ENCODE measurements at regions not wholly inside any gene's neighbourhood (a gene's known extent, or its start where the extent isn't known, plus 50 kb on each side); places are given as distances from the start of the nearest gene placed in this dataset.

DNA sequence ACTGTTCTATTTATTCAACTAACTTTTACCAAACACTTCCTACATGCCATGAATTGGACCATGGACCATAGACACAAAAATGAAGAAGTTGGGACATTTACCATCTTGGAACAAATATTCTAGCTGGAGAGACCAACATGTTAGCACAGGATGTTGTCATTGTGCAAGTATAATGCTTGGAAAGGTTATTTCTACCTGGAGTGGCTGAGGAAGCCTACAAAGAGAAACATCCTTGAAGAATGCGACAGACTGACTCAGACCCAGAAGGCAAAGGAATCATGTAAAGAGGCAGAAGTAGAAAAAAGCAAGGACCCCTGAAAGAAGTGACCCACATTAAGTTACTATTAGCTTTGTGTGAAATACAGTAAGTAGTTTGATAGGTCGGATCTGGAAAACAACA lies 180.9 kb downstream of the SOD2 start:
- Histone ChIP-seq H3K4me1 (ENCODE audit: insufficient read depth, low read length, poor library complexity, severe bottlenecking) (no peaks in the 10 kb centered on the region), H3K4me2 (ENCODE audit: low read length) (no peak overlapping the region), H3K9me2 (ENCODE audit: insufficient read depth, low read length) (no peaks in the 10 kb centered on the region), H3K36me3 (ENCODE audit: insufficient read depth, low read length) (no peaks in the 10 kb centered on the region), H3K27ac (ENCODE audit: low read depth, low read length, poor library complexity, severe bottlenecking) (no peak overlapping the region), H3K4me3 (ENCODE audit: low read depth, low read length, poor library complexity, severe bottlenecking) (no peak overlapping the region), H4K20me1 (ENCODE audit: insufficient read depth, low read length) (no peaks in the 10 kb centered on the region), H3K79me2 (ENCODE audit: insufficient read depth, low read depth, low read length) (no peaks in the 10 kb centered on the region), H2AFZ (ENCODE audit: low read length) (no peak overlapping the region), H3K9me3 (ENCODE audit: low read length) (no peaks in the 10 kb centered on the region)
- TF ChIP-seq, protein P1, sequence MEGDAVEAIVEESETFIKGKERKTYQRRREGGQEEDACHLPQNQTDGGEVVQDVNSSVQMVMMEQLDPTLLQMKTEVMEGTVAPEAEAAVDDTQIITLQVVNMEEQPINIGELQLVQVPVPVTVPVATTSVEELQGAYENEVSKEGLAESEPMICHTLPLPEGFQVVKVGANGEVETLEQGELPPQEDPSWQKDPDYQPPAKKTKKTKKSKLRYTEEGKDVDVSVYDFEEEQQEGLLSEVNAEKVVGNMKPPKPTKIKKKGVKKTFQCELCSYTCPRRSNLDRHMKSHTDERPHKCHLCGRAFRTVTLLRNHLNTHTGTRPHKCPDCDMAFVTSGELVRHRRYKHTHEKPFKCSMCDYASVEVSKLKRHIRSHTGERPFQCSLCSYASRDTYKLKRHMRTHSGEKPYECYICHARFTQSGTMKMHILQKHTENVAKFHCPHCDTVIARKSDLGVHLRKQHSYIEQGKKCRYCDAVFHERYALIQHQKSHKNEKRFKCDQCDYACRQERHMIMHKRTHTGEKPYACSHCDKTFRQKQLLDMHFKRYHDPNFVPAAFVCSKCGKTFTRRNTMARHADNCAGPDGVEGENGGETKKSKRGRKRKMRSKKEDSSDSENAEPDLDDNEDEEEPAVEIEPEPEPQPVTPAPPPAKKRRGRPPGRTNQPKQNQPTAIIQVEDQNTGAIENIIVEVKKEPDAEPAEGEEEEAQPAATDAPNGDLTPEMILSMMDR (conservative IDR thresholded peaks at IDR 0.05; ENCODE audit: low read length), result no peak
- no peak for TF ChIP-seq EZH2phosphoT487 (IDR thresholded peaks at IDR 0.05; ENCODE audit: borderline replicate concordance, low read depth, low read length)
- DNase-seq (ENCODE audit: low spot score), result no peak
- ChIA-PET CTCF (ENCODE audit: unreplicated experiment) (no interaction called here), POLR2A (interaction anchor here (0.7 kb wide), 2 partner anchors 44 to 1141 kb away, joined by 3 to 4 read pairs; no protein-coding TSS in a partner anchor)
- BruUV-seq (replicated peaks), result no TSS peak
- intact Hi-C loops (cut with micrococcal nuclease; ENCODE audit: unreplicated experiment), result no loop called here

DNA sequence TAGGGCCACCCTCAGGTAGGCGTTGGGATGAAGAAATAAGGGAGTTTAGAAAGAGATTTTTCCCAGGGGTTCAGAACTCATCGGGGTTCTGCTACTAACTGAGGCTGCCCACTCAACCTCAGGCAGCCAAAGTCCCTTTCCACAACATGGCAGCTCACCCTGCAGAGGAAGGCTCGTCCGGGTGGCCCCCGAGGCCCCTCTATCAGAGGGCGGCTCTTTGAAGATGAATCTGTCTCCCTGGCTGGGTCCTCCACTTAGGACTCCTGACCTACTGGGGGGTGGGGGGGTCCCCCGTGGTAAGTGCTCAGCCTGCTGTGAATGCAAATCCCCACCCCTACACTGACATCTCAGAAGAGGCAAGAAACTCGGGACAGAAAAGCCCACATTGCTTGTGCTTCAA lies 182.9 kb downstream of the SOD2 start:
- TF ChIP-seq, protein P1 (conservative IDR thresholded peaks at IDR 0.05; ENCODE audit: low read length), result no peak
- Histone ChIP-seq H3K4me2 (ENCODE audit: low read length) (no peak overlapping the region), H2AFZ (ENCODE audit: low read length) (no peak overlapping the region), H3K36me3 (ENCODE audit: insufficient read depth, low read length) (no peaks in the 10 kb centered on the region), H3K79me2 (ENCODE audit: insufficient read depth, low read depth, low read length) (no peaks in the 10 kb centered on the region), H3K4me1 (ENCODE audit: insufficient read depth, low read length, poor library complexity, severe bottlenecking) (no peaks in the 10 kb centered on the region), H4K20me1 (ENCODE audit: insufficient read depth, low read length) (no peaks in the 10 kb centered on the region), H3K9me3 (ENCODE audit: low read length) (no peaks in the 10 kb centered on the region), H3K4me3 (ENCODE audit: low read depth, low read length, poor library complexity, severe bottlenecking) (no peak overlapping the region), H3K27ac (ENCODE audit: low read depth, low read length, poor library complexity, severe bottlenecking) (no peak overlapping the region), H3K9me2 (ENCODE audit: insufficient read depth, low read length) (no peaks in the 10 kb centered on the region)
- no TSS peak for BruUV-seq (replicated peaks)
- intact Hi-C loops (cut with micrococcal nuclease; ENCODE audit: unreplicated experiment), result no loop called here
- CTCF ChIA-PET (ENCODE audit: unreplicated experiment), result no interaction called here
- no peak for DNase-seq (ENCODE audit: low spot score)
- POLR2A ChIA-PET, result interaction anchor here (1.2 to 1.5 kb wide), 2 partner anchors 8 to 41 kb away, joined by 3 to 4 read pairs; no protein-coding TSS in a partner anchor

DNA sequence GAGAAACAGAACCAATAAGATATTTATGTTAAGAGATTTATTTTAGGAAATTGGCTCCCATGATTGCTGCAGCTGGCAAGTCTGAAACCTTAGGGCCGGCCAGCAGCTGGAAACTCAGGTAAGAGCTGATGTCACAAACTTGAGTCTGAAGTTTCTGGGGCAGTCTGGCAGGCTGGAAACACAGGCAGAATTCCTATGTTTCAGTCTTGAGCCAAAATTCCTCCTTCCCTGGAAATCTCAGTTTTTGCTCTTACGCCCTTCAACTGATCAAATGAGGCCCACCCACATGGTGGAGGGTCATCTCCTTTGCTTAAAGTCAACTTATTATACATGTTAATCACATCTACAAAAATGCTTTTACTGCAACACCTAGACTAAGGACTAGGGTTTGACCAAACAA lies 184.1 kb downstream of the SOD2 start:
- BruUV-seq (replicated peaks), result no TSS peak
- ChIA-PET CTCF (ENCODE audit: unreplicated experiment) (no interaction called here), POLR2A (no interaction called here)
- no peak for TF ChIP-seq EZH2phosphoT487 (IDR thresholded peaks at IDR 0.05; ENCODE audit: borderline replicate concordance, low read depth, low read length)
- TF ChIP-seq, protein P1 (conservative IDR thresholded peaks at IDR 0.05; ENCODE audit: low read length), result no peak
- H3K4me2 ChIP-seq (ENCODE audit: low read length), result no peak overlapping the region
- H3K27ac ChIP-seq (ENCODE audit: low read depth, low read length, poor library complexity, severe bottlenecking), result no peak overlapping the region
- H2AFZ ChIP-seq (ENCODE audit: low read length), result no peak overlapping the region
- H3K36me3 ChIP-seq (ENCODE audit: insufficient read depth, low read length), result no peaks in the 10 kb centered on the region
- H3K9me3 ChIP-seq (ENCODE audit: low read length), result no peaks in the 10 kb centered on the region
- no peaks in the 10 kb centered on the region for H3K79me2 ChIP-seq (ENCODE audit: insufficient read depth, low read depth, low read length)
- H3K4me3 ChIP-seq (ENCODE audit: low read depth, low read length, poor library complexity, severe bottlenecking), result no peak overlapping the region
- H3K4me1 ChIP-seq (ENCODE audit: insufficient read depth, low read length, poor library complexity, severe bottlenecking), result no peaks in the 10 kb centered on the region
- no peak for DNase-seq (ENCODE audit: low spot score)
- H4K20me1 ChIP-seq (ENCODE audit: insufficient read depth, low read length), result no peaks in the 10 kb centered on the region
- intact Hi-C loops (cut with micrococcal nuclease; ENCODE audit: unreplicated experiment), result no loop called here
- no peaks in the 10 kb centered on the region for H3K9me2 ChIP-seq (ENCODE audit: insufficient read depth, low read length)

All from OCI-LY7 (cell line).